ENCODE measurements at regions not wholly inside any gene's neighbourhood (a gene's known extent, or its start where the extent isn't known, plus 50 kb on each side); places are given as distances from the start of the nearest gene placed in this dataset.

DNA sequence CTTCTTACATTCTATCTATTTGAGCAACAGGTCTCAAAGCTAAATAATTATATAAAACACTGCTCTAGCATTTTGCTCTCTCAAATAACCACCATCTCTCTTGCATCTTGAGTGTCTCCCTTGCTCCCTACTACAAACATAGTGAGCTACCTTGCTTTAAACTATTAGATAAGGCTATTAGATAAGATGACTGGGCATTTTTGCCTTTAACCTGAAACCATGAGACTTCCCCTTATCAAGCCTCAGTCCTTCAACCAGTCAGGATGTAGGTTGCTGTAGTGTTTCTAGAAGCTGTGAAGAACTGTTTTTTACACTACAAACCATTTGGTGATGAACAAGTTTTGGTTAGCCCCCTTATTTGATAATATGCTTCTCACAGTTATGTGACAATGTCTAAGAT lies 115.4 kb upstream of the MAP2 start:
- TF ChIP-seq, protein P1, sequence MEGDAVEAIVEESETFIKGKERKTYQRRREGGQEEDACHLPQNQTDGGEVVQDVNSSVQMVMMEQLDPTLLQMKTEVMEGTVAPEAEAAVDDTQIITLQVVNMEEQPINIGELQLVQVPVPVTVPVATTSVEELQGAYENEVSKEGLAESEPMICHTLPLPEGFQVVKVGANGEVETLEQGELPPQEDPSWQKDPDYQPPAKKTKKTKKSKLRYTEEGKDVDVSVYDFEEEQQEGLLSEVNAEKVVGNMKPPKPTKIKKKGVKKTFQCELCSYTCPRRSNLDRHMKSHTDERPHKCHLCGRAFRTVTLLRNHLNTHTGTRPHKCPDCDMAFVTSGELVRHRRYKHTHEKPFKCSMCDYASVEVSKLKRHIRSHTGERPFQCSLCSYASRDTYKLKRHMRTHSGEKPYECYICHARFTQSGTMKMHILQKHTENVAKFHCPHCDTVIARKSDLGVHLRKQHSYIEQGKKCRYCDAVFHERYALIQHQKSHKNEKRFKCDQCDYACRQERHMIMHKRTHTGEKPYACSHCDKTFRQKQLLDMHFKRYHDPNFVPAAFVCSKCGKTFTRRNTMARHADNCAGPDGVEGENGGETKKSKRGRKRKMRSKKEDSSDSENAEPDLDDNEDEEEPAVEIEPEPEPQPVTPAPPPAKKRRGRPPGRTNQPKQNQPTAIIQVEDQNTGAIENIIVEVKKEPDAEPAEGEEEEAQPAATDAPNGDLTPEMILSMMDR (IDR thresholded peaks at IDR 0.05): no peak
- no peak for TF ChIP-seq ZFX (IDR thresholded peaks at IDR 0.05; ENCODE audit: borderline replicate concordance)

Measured in 22Rv1 (cell line).